VCaP (cell line): ENCODE measurements at regions not wholly inside any gene's neighbourhood (a gene's known extent, or its start where the extent isn't known, plus 50 kb on each side); places are given as distances from the start of the nearest gene placed in this dataset.

Experiments used
- H3K27ac ChIP-seq: fragments of 450-650 bp; 2 replicates; pipeline ENCODE4 v1.5.1; 2017
- TF ChIP-seq, protein P1 (sequence below): fragments of 450-650 bp; conservative IDR thresholded peaks from 2 replicates; pipeline ENCODE4 v1.5.1; 2017; ENCODE audit warnings: mild to moderate bottlenecking, moderate library complexity

DNA sequence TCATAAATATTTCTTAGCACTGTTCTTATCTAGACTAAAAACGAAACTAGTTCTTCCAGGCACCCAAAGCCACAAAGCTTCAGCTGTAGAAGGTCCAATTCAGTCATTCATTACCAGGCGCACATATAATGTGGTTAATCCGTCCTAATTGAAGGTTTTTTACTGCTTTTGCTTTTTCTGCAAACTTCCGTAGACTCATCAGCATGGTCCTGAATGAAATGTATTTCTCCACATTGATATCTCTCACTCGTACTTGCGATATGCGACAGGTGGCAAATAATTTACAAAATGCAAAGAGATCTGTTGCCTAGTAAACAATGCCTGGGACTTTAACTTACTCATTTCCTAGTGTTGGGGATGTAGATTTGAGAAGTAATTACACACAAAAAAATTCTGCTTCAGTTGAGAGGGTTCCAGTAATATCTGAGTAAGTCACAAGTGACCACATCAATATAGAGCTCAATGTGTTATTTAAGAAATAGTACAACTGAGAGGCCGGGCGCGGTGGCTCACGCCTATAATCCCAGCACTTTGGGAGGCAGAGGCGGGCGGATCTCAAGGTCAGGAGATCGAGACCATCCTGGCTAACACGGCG, 75.0 kb upstream of the MBNL1 start:
- H3K27ac ChIP-seq, result no peak overlapping the region
- TF ChIP-seq, protein P1, sequence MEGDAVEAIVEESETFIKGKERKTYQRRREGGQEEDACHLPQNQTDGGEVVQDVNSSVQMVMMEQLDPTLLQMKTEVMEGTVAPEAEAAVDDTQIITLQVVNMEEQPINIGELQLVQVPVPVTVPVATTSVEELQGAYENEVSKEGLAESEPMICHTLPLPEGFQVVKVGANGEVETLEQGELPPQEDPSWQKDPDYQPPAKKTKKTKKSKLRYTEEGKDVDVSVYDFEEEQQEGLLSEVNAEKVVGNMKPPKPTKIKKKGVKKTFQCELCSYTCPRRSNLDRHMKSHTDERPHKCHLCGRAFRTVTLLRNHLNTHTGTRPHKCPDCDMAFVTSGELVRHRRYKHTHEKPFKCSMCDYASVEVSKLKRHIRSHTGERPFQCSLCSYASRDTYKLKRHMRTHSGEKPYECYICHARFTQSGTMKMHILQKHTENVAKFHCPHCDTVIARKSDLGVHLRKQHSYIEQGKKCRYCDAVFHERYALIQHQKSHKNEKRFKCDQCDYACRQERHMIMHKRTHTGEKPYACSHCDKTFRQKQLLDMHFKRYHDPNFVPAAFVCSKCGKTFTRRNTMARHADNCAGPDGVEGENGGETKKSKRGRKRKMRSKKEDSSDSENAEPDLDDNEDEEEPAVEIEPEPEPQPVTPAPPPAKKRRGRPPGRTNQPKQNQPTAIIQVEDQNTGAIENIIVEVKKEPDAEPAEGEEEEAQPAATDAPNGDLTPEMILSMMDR, result no peak

DNA sequence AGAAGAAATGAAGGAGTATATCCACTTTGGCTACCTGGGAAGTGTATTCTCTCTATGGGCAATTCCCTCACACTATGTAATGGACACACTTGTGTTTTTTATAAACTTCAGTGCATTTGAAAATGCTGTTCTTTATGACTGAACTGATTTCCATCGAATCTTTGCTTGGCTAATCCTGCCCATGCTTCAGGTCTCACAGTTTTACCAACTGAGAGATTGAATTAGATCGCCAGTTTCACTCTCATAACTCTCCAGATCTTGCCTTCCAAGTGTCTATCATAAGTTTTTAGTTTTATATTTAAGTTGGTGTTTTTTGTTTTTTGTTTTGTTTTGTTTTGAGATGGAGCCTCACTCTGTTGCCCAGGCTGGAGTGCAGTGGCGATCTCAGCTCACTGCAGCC, 73.5 kb upstream of the MBNL1 start:
- H3K27ac ChIP-seq, result no peak overlapping the region

DNA sequence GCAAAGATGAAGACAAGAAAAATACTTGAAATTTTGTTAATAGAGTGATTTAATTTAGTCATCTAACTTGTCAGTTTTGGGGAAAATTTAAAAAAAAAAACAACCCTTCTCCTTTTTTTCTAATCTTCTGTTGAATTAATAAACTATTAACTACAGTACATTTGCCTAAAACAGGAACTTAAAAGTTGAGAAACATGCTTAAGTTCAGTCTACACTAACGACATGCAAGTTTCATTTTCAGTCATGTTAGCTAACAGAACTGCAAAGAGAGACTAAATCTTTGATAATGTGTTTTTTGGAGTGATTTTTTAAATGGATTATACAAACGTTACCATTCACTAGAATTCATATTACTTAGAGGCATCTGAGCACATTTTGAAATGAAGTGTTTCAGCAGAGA, 71.9 kb upstream of the MBNL1 start:
- H3K27ac ChIP-seq, result no peak overlapping the region

More for the DNA sequence above, 73.5 kb upstream of the MBNL1 start:
- TF ChIP-seq, protein P1, result no peak

DNA sequence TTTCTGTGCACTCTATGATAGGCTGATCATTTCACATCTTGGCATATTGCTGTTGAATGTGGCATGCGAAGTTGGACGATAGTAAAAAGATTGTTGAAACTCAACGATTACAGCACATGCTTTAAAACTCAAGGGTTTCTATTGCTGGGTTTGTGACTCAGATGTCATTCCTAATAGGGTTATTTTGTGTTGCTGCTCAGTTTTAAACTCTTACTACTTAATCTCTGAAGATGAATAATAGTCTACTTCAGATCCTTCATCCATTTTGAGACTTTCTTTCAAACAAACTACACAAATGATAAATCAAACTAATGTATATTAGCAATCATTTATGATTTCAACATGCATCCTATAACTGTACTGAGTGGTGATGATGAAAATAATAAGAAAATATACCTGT, 71.3 kb upstream of the MBNL1 start:
- H3K27ac ChIP-seq, result no peak overlapping the region
- TF ChIP-seq, protein P1, result no peak

More for the DNA sequence above, 71.9 kb upstream of the MBNL1 start:
- TF ChIP-seq, protein P1, result no peak

DNA sequence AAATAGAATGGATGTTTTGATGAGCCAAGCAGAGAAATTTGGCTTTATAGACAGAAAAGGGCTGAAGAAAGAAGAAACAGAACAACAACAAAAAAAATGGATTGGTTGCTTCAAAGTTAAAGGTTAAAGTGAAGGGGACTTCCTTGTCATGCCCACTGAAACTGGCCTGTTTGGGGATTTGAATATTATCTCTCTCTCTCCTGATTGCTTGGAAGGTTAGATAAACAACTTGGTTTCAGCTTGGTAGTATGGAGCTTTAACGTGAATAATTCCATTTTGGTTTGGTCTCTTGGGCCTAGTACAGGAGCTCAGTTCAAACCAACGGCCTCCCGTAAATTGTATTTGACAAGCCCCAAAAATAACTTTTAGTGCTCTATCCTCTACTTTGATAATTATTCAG, 70.8 kb upstream of the MBNL1 start:
- TF ChIP-seq, protein P1, result no peak
- H3K27ac ChIP-seq, result no peak overlapping the region

DNA sequence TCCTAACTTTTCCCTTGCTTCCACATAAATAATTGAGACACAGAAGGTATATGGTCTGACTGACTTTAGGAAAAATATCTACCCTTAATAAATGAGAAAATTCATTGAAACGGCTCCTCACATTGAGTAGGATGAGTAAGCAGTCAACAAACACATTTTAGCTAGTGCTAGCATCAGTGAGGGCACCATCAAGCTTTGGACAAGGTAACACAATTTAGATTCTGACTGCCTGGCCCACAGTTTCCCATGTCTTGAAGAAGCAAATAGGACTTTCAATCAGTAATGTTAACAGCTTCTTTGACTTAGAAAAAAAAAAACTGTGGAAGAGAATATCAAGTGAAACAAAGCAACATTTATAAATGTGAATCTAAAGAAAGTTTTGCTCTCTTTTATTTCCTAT, 70.1 kb upstream of the MBNL1 start:
- H3K27ac ChIP-seq, result no peak overlapping the region
- TF ChIP-seq, protein P1, result no peak

DNA sequence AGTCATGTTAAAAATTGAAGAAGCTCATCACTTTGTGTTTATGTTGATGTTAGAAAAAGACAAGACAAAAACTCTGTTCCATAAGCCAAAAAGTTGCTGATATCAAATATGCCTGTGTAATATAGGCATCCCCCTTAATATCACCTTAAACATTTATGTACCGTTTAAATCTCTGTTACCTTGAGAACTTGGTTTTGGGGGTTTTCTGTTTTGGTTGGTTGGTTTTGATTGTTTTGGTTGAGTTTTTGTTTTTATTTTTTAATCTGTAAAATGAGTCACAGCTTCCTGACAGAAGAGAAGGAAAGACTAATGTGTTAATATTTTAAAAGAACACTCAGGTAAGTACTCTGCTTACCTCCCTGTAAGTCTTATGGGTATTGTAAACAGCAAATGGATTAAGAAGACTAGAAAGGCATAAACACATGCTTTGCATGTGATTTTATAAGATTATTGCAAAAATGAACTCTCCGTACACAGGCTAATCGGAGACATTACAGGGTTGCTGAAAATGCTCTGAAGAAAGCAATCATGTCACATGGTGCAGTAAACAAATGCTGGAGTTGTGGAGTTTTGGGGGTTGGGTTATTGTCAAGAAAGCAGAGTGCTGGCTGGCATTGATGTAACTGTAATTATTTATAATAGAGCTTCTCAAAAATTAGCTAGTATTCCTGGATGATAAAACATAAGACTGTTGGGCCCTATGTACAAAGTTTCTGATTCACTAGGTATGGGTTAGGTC, 69.5 kb upstream of the MBNL1 start:
- TF ChIP-seq, protein P1, result no peak
- no peak overlapping the region for H3K27ac ChIP-seq
